OCI-LY3 (cell line): ENCODE measurements at regions not wholly inside any gene's neighbourhood (a gene's known extent, or its start where the extent isn't known, plus 50 kb on each side); places are given as distances from the start of the nearest gene placed in this dataset.

Source experiments
- EZH2phosphoT487 ChIP-seq: fragments of 200-600 bp; shearing (Covaris generic); IDR thresholded peaks from 2 replicates; pipeline ENCODE4 v1.6.1; 2018; ENCODE audit warnings: antibody characterized with exemption, mixed run types, low read depth
- TF ChIP-seq, protein P1 (sequence below): fragments of 200-600, 300-600 bp; sonication (generic); IDR thresholded peaks from 2 replicates; pipeline ENCODE4 v1.5.1; 2014; ENCODE audit warnings: antibody characterized with exemption, low read length, low read depth

- TF ChIP-seq, protein P1, sequence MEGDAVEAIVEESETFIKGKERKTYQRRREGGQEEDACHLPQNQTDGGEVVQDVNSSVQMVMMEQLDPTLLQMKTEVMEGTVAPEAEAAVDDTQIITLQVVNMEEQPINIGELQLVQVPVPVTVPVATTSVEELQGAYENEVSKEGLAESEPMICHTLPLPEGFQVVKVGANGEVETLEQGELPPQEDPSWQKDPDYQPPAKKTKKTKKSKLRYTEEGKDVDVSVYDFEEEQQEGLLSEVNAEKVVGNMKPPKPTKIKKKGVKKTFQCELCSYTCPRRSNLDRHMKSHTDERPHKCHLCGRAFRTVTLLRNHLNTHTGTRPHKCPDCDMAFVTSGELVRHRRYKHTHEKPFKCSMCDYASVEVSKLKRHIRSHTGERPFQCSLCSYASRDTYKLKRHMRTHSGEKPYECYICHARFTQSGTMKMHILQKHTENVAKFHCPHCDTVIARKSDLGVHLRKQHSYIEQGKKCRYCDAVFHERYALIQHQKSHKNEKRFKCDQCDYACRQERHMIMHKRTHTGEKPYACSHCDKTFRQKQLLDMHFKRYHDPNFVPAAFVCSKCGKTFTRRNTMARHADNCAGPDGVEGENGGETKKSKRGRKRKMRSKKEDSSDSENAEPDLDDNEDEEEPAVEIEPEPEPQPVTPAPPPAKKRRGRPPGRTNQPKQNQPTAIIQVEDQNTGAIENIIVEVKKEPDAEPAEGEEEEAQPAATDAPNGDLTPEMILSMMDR, result no peak
- no peak for TF ChIP-seq EZH2phosphoT487
These were observed 287.6 kb downstream of the CYRIA start for GRCh38 chr2:16378031-16378430.
